Breast epithelium (tissue), 4 donors: ENCODE measurements at regions not wholly inside any gene's neighbourhood (a gene's known extent, or its start where the extent isn't known, plus 50 kb on each side); places are given as distances from the start of the nearest gene placed in this dataset.

Experiments used
- DNase-seq, 2 donors: peaks; one replicate each; pipeline ENCODE4 v3.0.0-alpha.2; 2019; ENCODE audit warnings: low spot score in 2 of 2
- H3K27ac ChIP-seq, 2 donors: fragments of 200-600 bp; sonication (generic) in 1 of 2; one replicate each; pipeline ENCODE4 v1.5.1; 2016 to 2019; ENCODE audit warnings: mild to moderate bottlenecking in 1 of 2
- H3K27me3 ChIP-seq, 2 donors: fragments of 200-600 bp; sonication (generic) in 1 of 2; one replicate each; pipeline versions ENCODE4 v1.5.1 to v1.6.0; 2017 to 2019; ENCODE audit warnings: control low read depth in 1 of 2, mild to moderate bottlenecking in 1 of 2
- H3K36me3 ChIP-seq: fragments of 200-600 bp; one replicate; pipeline ENCODE4 v1.5.1; 2019
- H3K4me1 ChIP-seq, 2 donors: fragments of 200-600 bp; sonication (generic); one replicate each; pipeline ENCODE4 v1.5.1; 2016 to 2019; ENCODE audit warnings: control low read depth in 1 of 2
- H3K4me3 ChIP-seq, 3 donors: fragments of 200-600 bp; sonication (generic); 1 replicate in 2 of 3; 2 replicates in 1 of 3; pipeline ENCODE4 v1.5.1; 2016 to 2019; ENCODE audit warnings: mild to moderate bottlenecking in 3 of 3, moderate library complexity in 2 of 3
- H3K9me3 ChIP-seq, 2 donors: fragments of 200-600 bp; sonication (generic) in 1 of 2; one replicate each; pipeline ENCODE4 v1.5.1; 2016 to 2019; ENCODE audit warnings: control low read depth in 1 of 2
- CTCF ChIP-seq, 3 donors: fragments of 450-650 bp; IDR thresholded peaks; one replicate each; pipeline ENCODE4 v1.5.1; 2016 to 2017; ENCODE audit warnings: antibody characterized with exemption in 3 of 3, mild to moderate bottlenecking in 3 of 3, moderate library complexity in 3 of 3
- POLR2A ChIP-seq: fragments of 450-650 bp; IDR thresholded peaks from one replicate; pipeline ENCODE4 v1.6.1; 2016; ENCODE audit warnings: antibody characterized with exemption, mild to moderate bottlenecking, moderate library complexity
- POLR2AphosphoS5 ChIP-seq, 3 donors: sonication (generic); formaldehyde crosslinking; IDR thresholded peaks; one replicate each; pipeline ENCODE4 v1.6.1; 2017; ENCODE audit warnings: antibody characterized with exemption in 3 of 3
- intact Hi-C: fragments of 100-400 bp; cut with DNase I; formaldehyde crosslinking; loops from one replicate; pipeline ENCODE4 v1.15.1; 2023; ENCODE audit warnings: low total_unique reads

- TF ChIP-seq POLR2A (no peak), CTCF (IDR thresholded peaks at IDR 0.05) (no peak), POLR2AphosphoS5 (IDR thresholded peaks at IDR 0.05) (no peak)
These were observed 327.8 kb downstream of the WDR11 start for GRCh38 chr10:121179006-121179405.

GRCh38 chr10:121182219-121182618 is 331.1 kb downstream of the WDR11 start:
- no peaks in the 10 kb centered on the region for H3K4me1 ChIP-seq
- H3K36me3 ChIP-seq = no peaks in the 10 kb centered on the region
- H3K27me3 ChIP-seq = no peaks in the 10 kb centered on the region
- intact Hi-C loops = no loop called here
- no peak overlapping the region for H3K27ac ChIP-seq
- no peak for TF ChIP-seq POLR2A
- no peak for TF ChIP-seq CTCF (IDR thresholded peaks at IDR 0.05)
- TF ChIP-seq POLR2AphosphoS5 (IDR thresholded peaks at IDR 0.05) = no peak
- no peak for DNase-seq
- H3K4me3 ChIP-seq = no peak overlapping the region
- H3K9me3 ChIP-seq = no peaks in the 10 kb centered on the region

More at GRCh38 chr10:121179006-121179405, 327.8 kb downstream of the WDR11 start:
- H3K27me3 ChIP-seq = no peaks in the 10 kb centered on the region
- no peaks in the 10 kb centered on the region for H3K9me3 ChIP-seq
- intact Hi-C loops = no loop called here
- no peak for DNase-seq
- H3K27ac ChIP-seq = no peak overlapping the region
- no peaks in the 10 kb centered on the region for H3K4me1 ChIP-seq
- no peak overlapping the region for H3K4me3 ChIP-seq
- no peaks in the 10 kb centered on the region for H3K36me3 ChIP-seq

GRCh38 chr10:121183236-121183635 is 332.1 kb downstream of the WDR11 start:
- Histone ChIP-seq H3K9me3 (no peaks in the 10 kb centered on the region), H3K27ac (no peak overlapping the region), H3K36me3 (no peaks in the 10 kb centered on the region), H3K4me3 (no peak overlapping the region), H3K4me1 (no peaks in the 10 kb centered on the region), H3K27me3 (no peaks in the 10 kb centered on the region)
- DNase-seq = no peak
- intact Hi-C loops = no loop called here
- no peak for TF ChIP-seq CTCF (IDR thresholded peaks at IDR 0.05)
- no peak for TF ChIP-seq POLR2A
- no peak for TF ChIP-seq POLR2AphosphoS5 (IDR thresholded peaks at IDR 0.05)

GRCh38 chr10:121183707-121184106 is 332.5 kb downstream of the WDR11 start:
- Histone ChIP-seq H3K27ac (no peak overlapping the region), H3K36me3 (no peaks in the 10 kb centered on the region), H3K4me1 (no peaks in the 10 kb centered on the region), H3K27me3 (no peaks in the 10 kb centered on the region), H3K9me3 (no peaks in the 10 kb centered on the region), H3K4me3 (no peak overlapping the region)
- DNase-seq = no peak
- intact Hi-C loops = no loop called here
- TF ChIP-seq CTCF (IDR thresholded peaks at IDR 0.05) (no peak), POLR2AphosphoS5 (IDR thresholded peaks at IDR 0.05) (no peak), POLR2A (no peak)

GRCh38 chr10:121185816-121186455 is 334.8 kb downstream of the WDR11 start:
- TF ChIP-seq CTCF (IDR thresholded peaks at IDR 0.05) (no peak), POLR2AphosphoS5 (IDR thresholded peaks at IDR 0.05) (no peak)
- no peak overlapping the region for H3K27ac ChIP-seq
- no peak overlapping the region for H3K4me3 ChIP-seq
- no peaks in the 10 kb centered on the region for H3K27me3 ChIP-seq
- intact Hi-C loops = no loop called here
- no peaks in the 10 kb centered on the region for H3K9me3 ChIP-seq
- H3K4me1 ChIP-seq = no peaks in the 10 kb centered on the region
- no peak for DNase-seq
- no peaks in the 10 kb centered on the region for H3K36me3 ChIP-seq
